ENCODE measurements at regions not wholly inside any gene's neighbourhood (a gene's known extent, or its start where the extent isn't known, plus 50 kb on each side); places are given as distances from the start of the nearest gene placed in this dataset.

DNA sequence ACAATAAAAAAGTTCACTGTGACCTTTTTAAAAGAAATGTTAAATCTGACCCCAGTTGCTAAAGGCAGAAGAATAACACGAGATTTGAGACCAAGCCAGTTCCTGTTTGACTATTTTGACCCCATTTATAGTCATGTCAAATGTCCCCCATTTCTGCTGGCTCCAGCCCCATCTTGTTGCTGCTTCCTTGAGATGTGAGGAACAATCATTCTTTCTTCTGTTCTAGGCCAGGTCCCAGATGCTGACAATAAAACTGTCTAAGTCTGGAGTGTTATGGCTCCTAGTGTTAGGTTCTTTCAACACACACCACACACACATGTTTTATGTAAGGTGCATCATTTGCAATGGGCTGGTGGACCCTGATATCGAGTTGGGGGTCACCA lies 92.0 kb upstream of the CYP1B1 start:
- H2BK120ac ChIP-seq (ENCODE audit: low read depth, low read length, poor library complexity, severe bottlenecking) = no peak overlapping the region
- TF ChIP-seq, protein P1, sequence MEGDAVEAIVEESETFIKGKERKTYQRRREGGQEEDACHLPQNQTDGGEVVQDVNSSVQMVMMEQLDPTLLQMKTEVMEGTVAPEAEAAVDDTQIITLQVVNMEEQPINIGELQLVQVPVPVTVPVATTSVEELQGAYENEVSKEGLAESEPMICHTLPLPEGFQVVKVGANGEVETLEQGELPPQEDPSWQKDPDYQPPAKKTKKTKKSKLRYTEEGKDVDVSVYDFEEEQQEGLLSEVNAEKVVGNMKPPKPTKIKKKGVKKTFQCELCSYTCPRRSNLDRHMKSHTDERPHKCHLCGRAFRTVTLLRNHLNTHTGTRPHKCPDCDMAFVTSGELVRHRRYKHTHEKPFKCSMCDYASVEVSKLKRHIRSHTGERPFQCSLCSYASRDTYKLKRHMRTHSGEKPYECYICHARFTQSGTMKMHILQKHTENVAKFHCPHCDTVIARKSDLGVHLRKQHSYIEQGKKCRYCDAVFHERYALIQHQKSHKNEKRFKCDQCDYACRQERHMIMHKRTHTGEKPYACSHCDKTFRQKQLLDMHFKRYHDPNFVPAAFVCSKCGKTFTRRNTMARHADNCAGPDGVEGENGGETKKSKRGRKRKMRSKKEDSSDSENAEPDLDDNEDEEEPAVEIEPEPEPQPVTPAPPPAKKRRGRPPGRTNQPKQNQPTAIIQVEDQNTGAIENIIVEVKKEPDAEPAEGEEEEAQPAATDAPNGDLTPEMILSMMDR (conservative IDR thresholded peaks at IDR 0.05) = no peak
- H3K27ac ChIP-seq (ENCODE audit: insufficient read length, low read depth, low read length) = no peak overlapping the region
- no peak overlapping the region for H3K14ac ChIP-seq (ENCODE audit: insufficient read depth, low read length)
- Mint-ChIP-seq H3K9me3 (no peaks in the 10 kb centered on the region; a peak in 1 of 5 replicates), H3K36me3 (ENCODE audit: insufficient read depth in 1 of 3, low read depth in 3 of 3) (no peaks in the 10 kb centered on the region), H3K4me1 (peaks cover 8 to 9% of the 10 kb centered on the region in 2 experiments; a peak in 3 of 4 replicates), H3K27ac (no peak overlapping the region), H3K27me3 (ENCODE audit: low read depth) (peaks cover 7% of the 10 kb centered on the region; the same call in 1 of the 2 replicates), H3K4me3 (no peak overlapping the region)
- no peak overlapping the region for H3K56ac ChIP-seq (ENCODE audit: insufficient read length, low read depth, low read length)
- H3K23me2 ChIP-seq (ENCODE audit: insufficient read length, low read depth, low read length, poor library complexity, severe bottlenecking) = no peaks in the 10 kb centered on the region
- H3K4me2 ChIP-seq (ENCODE audit: insufficient read depth, insufficient read length, low read length) = no peak overlapping the region
- no peak overlapping the region for H2BK15ac ChIP-seq (ENCODE audit: low read depth, low read length)
- H3K79me2 ChIP-seq (ENCODE audit: insufficient read depth, low read length) = no peaks in the 10 kb centered on the region
- no peak overlapping the region for H2BK5ac ChIP-seq (ENCODE audit: insufficient read length, low read length)
- H3K23ac ChIP-seq (ENCODE audit: insufficient read length, low read depth, low read length) = no peak overlapping the region
- no peak overlapping the region for H2BK20ac ChIP-seq (ENCODE audit: low read depth, low read length, poor library complexity, severe bottlenecking)
- H4K5ac ChIP-seq (ENCODE audit: insufficient read length, low read depth, low read length) = no peak overlapping the region
- no peak overlapping the region for H3T11ph ChIP-seq (ENCODE audit: low read length)
- H3K79me1 ChIP-seq (ENCODE audit: insufficient read depth, low read depth, low read length, poor library complexity, severe bottlenecking) = no peaks in the 10 kb centered on the region
- no peaks in the 10 kb centered on the region for H3K9me3 ChIP-seq (ENCODE audit: control insufficient read depth, low read depth, low read length)
- H3K4me1 ChIP-seq (ENCODE audit: insufficient read depth, low read length) = no peaks in the 10 kb centered on the region
- no peak overlapping the region for H2BK12ac ChIP-seq (ENCODE audit: insufficient read length, low read depth, low read length)
- no peak overlapping the region for H3K4ac ChIP-seq (ENCODE audit: low read depth, low read length)
- H4K20me1 ChIP-seq (ENCODE audit: control insufficient read depth, insufficient read depth, insufficient read length) = no peaks in the 10 kb centered on the region
- no peaks in the 10 kb centered on the region for H3K27me3 ChIP-seq (ENCODE audit: insufficient read depth, low read length)
- H2AFZ ChIP-seq (ENCODE audit: low read length) = no peak overlapping the region
- no peak overlapping the region for H4K91ac ChIP-seq (ENCODE audit: insufficient read length, low read depth, low read length)
- H4K8ac ChIP-seq (replicated peaks; ENCODE audit: insufficient read length, low read depth, low read length) = no peak overlapping the region
- WGBS (ENCODE audit: extremely low coverage, insufficient read length, low lambda C conversion rate) = no CpG with 5 or more reads among the region's 2 CpGs
- DNase-seq = no peak
- no peak overlapping the region for H2AK5ac ChIP-seq (ENCODE audit: insufficient read length, low read length)
- H3K18ac ChIP-seq (ENCODE audit: insufficient read length, low read depth, low read length) = no peak overlapping the region
- H3K9ac ChIP-seq (ENCODE audit: extremely low read depth, insufficient read length, low read length) = no peak overlapping the region
